Fibroblast of mammary gland (primary cell): ENCODE measurements at regions not wholly inside any gene's neighbourhood (a gene's known extent, or its start where the extent isn't known, plus 50 kb on each side); places are given as distances from the start of the nearest gene placed in this dataset.

Experiments
- DNase-seq: peaks from one replicate; pipeline ENCODE4 v3.0.0-alpha.2; 2010; ENCODE audit warnings: low read depth
- H3K4me3 ChIP-seq: 2 replicates; pipeline ENCODE4 v1.5.1; 2011; ENCODE audit warnings: low read depth, mild to moderate bottlenecking, low read length, moderate library complexity; ENCODE audit not compliant: control insufficient read depth
- TF ChIP-seq, protein P1 (sequence below): conservative IDR thresholded peaks from 2 replicates; pipeline ENCODE4 v1.5.1; 2011; ENCODE audit warnings: low read depth, low read length, inconsistent platforms; ENCODE audit not compliant: control insufficient read depth, insufficient read depth

DNA sequence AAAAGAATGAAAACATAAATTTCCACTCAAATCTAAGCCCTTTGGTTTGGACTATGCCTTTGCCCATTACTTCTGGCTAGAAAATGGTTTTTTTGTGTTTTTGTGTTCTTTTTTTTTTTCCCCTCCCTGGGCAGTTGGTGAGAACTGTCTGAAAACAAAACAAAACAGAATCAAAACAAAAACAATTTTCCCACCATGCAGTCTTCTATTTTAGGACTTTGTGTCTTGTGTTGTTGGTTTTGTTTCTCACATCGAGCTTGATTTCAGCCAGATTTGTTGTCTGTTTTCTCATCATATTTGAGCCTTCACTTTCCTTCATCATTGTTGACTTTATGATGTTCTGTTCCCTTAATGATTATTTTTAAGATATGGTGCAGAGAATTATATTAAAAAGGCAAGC lies 206.3 kb downstream of the MACC1 start:
- TF ChIP-seq, protein P1, sequence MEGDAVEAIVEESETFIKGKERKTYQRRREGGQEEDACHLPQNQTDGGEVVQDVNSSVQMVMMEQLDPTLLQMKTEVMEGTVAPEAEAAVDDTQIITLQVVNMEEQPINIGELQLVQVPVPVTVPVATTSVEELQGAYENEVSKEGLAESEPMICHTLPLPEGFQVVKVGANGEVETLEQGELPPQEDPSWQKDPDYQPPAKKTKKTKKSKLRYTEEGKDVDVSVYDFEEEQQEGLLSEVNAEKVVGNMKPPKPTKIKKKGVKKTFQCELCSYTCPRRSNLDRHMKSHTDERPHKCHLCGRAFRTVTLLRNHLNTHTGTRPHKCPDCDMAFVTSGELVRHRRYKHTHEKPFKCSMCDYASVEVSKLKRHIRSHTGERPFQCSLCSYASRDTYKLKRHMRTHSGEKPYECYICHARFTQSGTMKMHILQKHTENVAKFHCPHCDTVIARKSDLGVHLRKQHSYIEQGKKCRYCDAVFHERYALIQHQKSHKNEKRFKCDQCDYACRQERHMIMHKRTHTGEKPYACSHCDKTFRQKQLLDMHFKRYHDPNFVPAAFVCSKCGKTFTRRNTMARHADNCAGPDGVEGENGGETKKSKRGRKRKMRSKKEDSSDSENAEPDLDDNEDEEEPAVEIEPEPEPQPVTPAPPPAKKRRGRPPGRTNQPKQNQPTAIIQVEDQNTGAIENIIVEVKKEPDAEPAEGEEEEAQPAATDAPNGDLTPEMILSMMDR: no peak
- DNase-seq: no peak
- no peak overlapping the region for H3K4me3 ChIP-seq

DNA sequence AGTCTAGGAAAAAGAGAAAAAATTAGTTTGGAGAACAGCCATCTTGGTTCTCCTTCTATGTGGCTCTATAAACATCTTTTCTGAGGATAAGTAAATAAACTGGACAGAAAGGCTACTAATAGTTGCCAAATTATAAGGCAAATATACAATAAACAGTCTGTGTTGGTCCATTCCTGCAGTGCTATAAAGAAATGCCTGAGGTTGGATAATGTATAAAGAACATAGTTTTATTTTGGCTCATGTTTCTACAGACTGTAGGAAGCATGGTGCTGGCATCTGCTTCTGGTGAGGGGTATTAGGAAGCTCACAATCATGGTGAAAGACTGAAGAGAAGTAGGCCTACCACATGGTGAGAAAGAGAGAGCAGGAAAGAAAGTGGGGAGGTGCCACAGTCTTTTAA lies 209.7 kb downstream of the MACC1 start:
- H3K4me3 ChIP-seq: no peak overlapping the region
- DNase-seq: no peak
- TF ChIP-seq, protein P1: no peak

GRCh38 chr7:20005081-20005480 lies 212.1 kb downstream of the MACC1 start:
- TF ChIP-seq, protein P1: no peak
- no peak overlapping the region for H3K4me3 ChIP-seq
- no peak for DNase-seq

- DNase-seq: no peak
- TF ChIP-seq, protein P1: no peak
- H3K4me3 ChIP-seq: no peak overlapping the region
Observed at GRCh38 chr7:19999681-20000080, 217.5 kb downstream of the MACC1 start.

DNA sequence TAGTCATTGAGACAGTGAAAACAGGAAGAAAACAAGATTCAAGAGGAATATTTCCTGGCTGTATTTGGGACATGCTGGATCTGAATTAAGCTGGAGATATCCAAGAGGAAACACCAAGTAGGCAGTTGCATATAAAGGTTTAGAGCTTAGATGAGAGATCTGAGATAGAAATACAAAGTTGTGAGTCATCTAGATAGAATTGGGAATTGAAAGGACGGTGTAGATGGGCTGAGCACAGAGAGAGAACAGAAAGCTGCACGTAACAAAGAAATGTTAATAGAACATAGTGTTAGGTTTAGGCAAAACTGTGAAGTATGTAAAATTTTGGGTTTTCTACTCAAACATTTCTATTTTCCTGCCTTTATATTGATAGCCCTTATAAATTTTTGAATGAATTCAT lies 218.5 kb upstream of the TMEM196 start:
- no peak overlapping the region for H3K4me3 ChIP-seq
- TF ChIP-seq, protein P1: no peak
- no peak for DNase-seq

- no peak overlapping the region for H3K4me3 ChIP-seq
- TF ChIP-seq, protein P1: no peak
- no peak for DNase-seq
Observed at GRCh38 chr7:19989906-19990305, 216.5 kb upstream of the TMEM196 start.

DNA sequence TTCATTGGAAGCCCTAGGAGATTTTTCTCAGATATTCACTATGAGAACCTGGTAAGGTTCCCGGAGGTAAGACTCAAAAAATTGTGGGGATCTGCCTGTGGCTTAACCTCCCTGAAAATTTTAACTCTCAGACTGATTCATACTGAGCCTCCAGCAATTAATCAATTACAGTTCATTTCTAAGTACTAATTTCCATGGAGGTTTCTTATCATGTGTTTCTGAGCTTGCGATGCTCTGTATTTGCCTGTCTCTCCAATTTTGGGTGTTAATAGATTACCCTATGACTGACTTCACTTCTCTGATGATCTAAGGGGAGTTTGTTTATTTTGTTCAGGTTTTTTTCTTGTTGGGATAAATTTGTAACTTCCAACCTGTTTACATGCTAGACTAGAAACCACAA lies 215.4 kb upstream of the TMEM196 start:
- H3K4me3 ChIP-seq: no peak overlapping the region
- DNase-seq: no peak
- TF ChIP-seq, protein P1: no peak
